ENCODE measurements at regions not wholly inside any gene's neighbourhood (a gene's known extent, or its start where the extent isn't known, plus 50 kb on each side); places are given as distances from the start of the nearest gene placed in this dataset.
"Not testable (repeated sequence)": the region's sequence is repeated elsewhere in the genome, so short reads cannot be mapped to it uniquely, and the experiment has no call there.

DNA sequence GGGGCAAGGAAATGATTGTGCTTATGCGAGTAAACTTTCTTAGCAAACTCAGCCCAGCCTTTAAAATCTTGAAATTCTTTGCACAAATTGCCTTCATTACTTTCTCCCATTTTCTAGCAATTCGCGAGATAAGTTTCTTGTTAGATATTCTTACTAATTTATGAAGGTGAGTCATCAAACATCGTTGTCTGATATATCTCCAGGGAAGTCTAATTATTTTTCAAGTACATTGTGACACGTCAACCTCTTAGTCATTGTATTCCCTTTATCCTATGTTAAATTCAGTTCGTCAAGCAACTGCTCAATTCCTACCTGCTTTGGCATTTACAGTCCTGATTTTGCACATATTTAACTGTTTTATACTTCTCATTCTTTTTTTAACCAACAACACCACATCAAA, 854.5 kb upstream of the CRIM1 start:
- no peaks in the 10 kb centered on the region for H3K9me3 ChIP-seq
- no TSS peak for BruUV-seq (replicated peaks)
- CTCF ChIA-PET = no interaction called here
- intact Hi-C loops (cut with micrococcal nuclease; ENCODE audit: unreplicated experiment) = no loop called here
- H3K4me1 Mint-ChIP-seq (ENCODE audit: low read depth, unreplicated experiment) = no peaks in the 10 kb centered on the region
- no peaks in the 10 kb centered on the region for H3K36me3 Mint-ChIP-seq (ENCODE audit: insufficient read depth, unreplicated experiment)
- H3K4me3 ChIP-seq (ENCODE audit: low read depth, low read length) = no peak overlapping the region
- no peak overlapping the region for H3K27ac Mint-ChIP-seq (ENCODE audit: unreplicated experiment)
- no peak overlapping the region for H3K4me3 Mint-ChIP-seq (ENCODE audit: unreplicated experiment)
- no peak for TF ChIP-seq CTCF (IDR thresholded peaks at IDR 0.05; ENCODE audit: insufficient read depth in 1 of 2, low read depth in 1 of 2, low read length in 1 of 2, severe bottlenecking in 1 of 2, unreplicated experiment in 1 of 2)
- no peaks in the 10 kb centered on the region for H3K4me1 ChIP-seq
- no peaks in the 10 kb centered on the region for H3K9me3 Mint-ChIP-seq (ENCODE audit: unreplicated experiment)
- no peaks in the 10 kb centered on the region for H3K36me3 ChIP-seq (ENCODE audit: control insufficient read depth, insufficient read depth, low read length)
- POLR2A ChIA-PET = no interaction called here
- no peak for DNase-seq
- H3K27me3 Mint-ChIP-seq (ENCODE audit: insufficient read depth, unreplicated experiment) = no peaks in the 10 kb centered on the region
- no peaks in the 10 kb centered on the region for H3K27me3 ChIP-seq (replicated peaks; ENCODE audit: control insufficient read depth, insufficient read depth, low read length)

- H3K4me3 ChIP-seq (ENCODE audit: low read depth, low read length) = no peak overlapping the region
- no peaks in the 10 kb centered on the region for H3K4me1 Mint-ChIP-seq (ENCODE audit: low read depth, unreplicated experiment)
- no peaks in the 10 kb centered on the region for H3K27me3 ChIP-seq (replicated peaks; ENCODE audit: control insufficient read depth, insufficient read depth, low read length)
- DNase-seq = no peak
- H3K4me3 Mint-ChIP-seq (ENCODE audit: unreplicated experiment) = no peak overlapping the region
- H3K27me3 Mint-ChIP-seq (ENCODE audit: insufficient read depth, unreplicated experiment) = no peaks in the 10 kb centered on the region
- ChIA-PET POLR2A (no interaction called here), CTCF (no interaction called here)
- no peaks in the 10 kb centered on the region for H3K9me3 ChIP-seq
- no TSS peak for BruUV-seq (replicated peaks)
- no peaks in the 10 kb centered on the region for H3K4me1 ChIP-seq
- no peaks in the 10 kb centered on the region for H3K36me3 ChIP-seq (ENCODE audit: control insufficient read depth, insufficient read depth, low read length)
- intact Hi-C loops (cut with micrococcal nuclease; ENCODE audit: unreplicated experiment) = no loop called here
- H3K9me3 Mint-ChIP-seq (ENCODE audit: unreplicated experiment) = no peaks in the 10 kb centered on the region
- no peaks in the 10 kb centered on the region for H3K36me3 Mint-ChIP-seq (ENCODE audit: insufficient read depth, unreplicated experiment)
- no peak for TF ChIP-seq CTCF (IDR thresholded peaks at IDR 0.05; ENCODE audit: insufficient read depth in 1 of 2, low read depth in 1 of 2, low read length in 1 of 2, severe bottlenecking in 1 of 2, unreplicated experiment in 1 of 2)
- H3K27ac Mint-ChIP-seq (ENCODE audit: unreplicated experiment) = no peak overlapping the region
Measured at GRCh38 chr2:35496022-35496421, 859.6 kb upstream of the CRIM1 start.

DNA sequence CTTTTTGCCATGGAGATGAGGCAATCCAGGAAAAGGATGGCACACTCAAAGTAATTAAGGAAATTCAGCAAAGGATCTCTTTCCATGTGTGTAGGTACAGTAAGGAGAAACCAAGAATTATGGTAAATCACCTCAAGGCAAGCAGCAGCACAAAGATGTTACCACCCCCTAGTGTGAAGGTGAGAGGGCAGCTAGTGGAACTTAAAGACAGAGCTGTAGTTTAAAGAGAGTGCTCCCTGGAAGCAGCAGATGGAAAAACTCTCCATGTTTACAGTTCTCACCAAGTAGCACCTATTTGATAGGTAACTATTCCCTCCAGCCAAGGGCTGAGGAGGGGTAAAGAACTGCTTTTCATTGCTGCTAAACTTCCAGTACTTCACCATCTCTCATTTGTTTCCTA, 860.4 kb upstream of the CRIM1 start:
- POLR2A ChIA-PET = no interaction called here
- no peaks in the 10 kb centered on the region for H3K36me3 ChIP-seq (ENCODE audit: control insufficient read depth, insufficient read depth, low read length)
- H3K27ac Mint-ChIP-seq (ENCODE audit: unreplicated experiment) = no peak overlapping the region
- H3K4me1 Mint-ChIP-seq (ENCODE audit: low read depth, unreplicated experiment) = no peaks in the 10 kb centered on the region
- DNase-seq = peak in 1 of 2 experiments; percentile 9
- H3K9me3 Mint-ChIP-seq (ENCODE audit: unreplicated experiment) = no peaks in the 10 kb centered on the region
- no peak overlapping the region for H3K4me3 Mint-ChIP-seq (ENCODE audit: unreplicated experiment)
- no peaks in the 10 kb centered on the region for H3K36me3 Mint-ChIP-seq (ENCODE audit: insufficient read depth, unreplicated experiment)
- H3K9me3 ChIP-seq = no peaks in the 10 kb centered on the region
- no peak overlapping the region for H3K4me3 ChIP-seq (ENCODE audit: low read depth, low read length)
- no peaks in the 10 kb centered on the region for H3K27me3 Mint-ChIP-seq (ENCODE audit: insufficient read depth, unreplicated experiment)
- TF ChIP-seq CTCF (IDR thresholded peaks at IDR 0.05; ENCODE audit: insufficient read depth in 1 of 2, low read depth in 1 of 2, low read length in 1 of 2, severe bottlenecking in 1 of 2, unreplicated experiment in 1 of 2) = no peak
- no peaks in the 10 kb centered on the region for H3K4me1 ChIP-seq
- H3K27me3 ChIP-seq (replicated peaks; ENCODE audit: control insufficient read depth, insufficient read depth, low read length) = no peaks in the 10 kb centered on the region
- intact Hi-C loops (cut with micrococcal nuclease; ENCODE audit: unreplicated experiment) = no loop called here
- BruUV-seq (replicated peaks) = no TSS peak
- CTCF ChIA-PET = no interaction called here

- DNase-seq = peak in 1 of 2 experiments; percentile 7
- H3K36me3 Mint-ChIP-seq (ENCODE audit: insufficient read depth, unreplicated experiment); H3K27me3 ChIP-seq (replicated peaks; ENCODE audit: control insufficient read depth, insufficient read depth, low read length); H3K36me3 ChIP-seq (ENCODE audit: control insufficient read depth, insufficient read depth, low read length); H3K4me1 ChIP-seq; CTCF ChIA-PET; POLR2A ChIA-PET; H3K9me3 ChIP-seq; H3K4me3 ChIP-seq (ENCODE audit: low read depth, low read length); BruUV-seq (replicated peaks); intact Hi-C loops (cut with micrococcal nuclease; ENCODE audit: unreplicated experiment); H3K4me1 Mint-ChIP-seq (ENCODE audit: low read depth, unreplicated experiment); H3K4me3 Mint-ChIP-seq (ENCODE audit: unreplicated experiment); H3K27me3 Mint-ChIP-seq (ENCODE audit: insufficient read depth, unreplicated experiment); H3K27ac Mint-ChIP-seq (ENCODE audit: unreplicated experiment): not testable (repeated sequence)
- H3K9me3 Mint-ChIP-seq (ENCODE audit: unreplicated experiment) = peaks cover 12% of the 10 kb centered on the region
Measured at GRCh38 chr2:35478121-35478520, 877.5 kb upstream of the CRIM1 start.

Measured in Caco-2 (cell line).